Ovary (tissue), 3 donors: ENCODE measurements at regions not wholly inside any gene's neighbourhood (a gene's known extent, or its start where the extent isn't known, plus 50 kb on each side); places are given as distances from the start of the nearest gene placed in this dataset.

ENCODE experiments used
- POLR2A ChIP-seq: fragments of 450-650 bp; IDR thresholded peaks from one replicate; pipeline ENCODE4 v1.6.1; 2017; ENCODE audit warnings: antibody characterized with exemption, mild to moderate bottlenecking, moderate library complexity
- TF ChIP-seq, protein P1 (sequence below), 3 donors: fragments of 450-650 bp in 2 of 3; fragments of 200-600 bp in 1 of 3; IDR thresholded peaks; one replicate each; pipeline versions ENCODE4 v1.5.1 to v1.8.0; 2016 to 2022; ENCODE audit warnings: antibody characterized with exemption in 3 of 3, mild to moderate bottlenecking in 1 of 3
- donor health status: DM: no; HTN: no; CAD: no.

DNA sequence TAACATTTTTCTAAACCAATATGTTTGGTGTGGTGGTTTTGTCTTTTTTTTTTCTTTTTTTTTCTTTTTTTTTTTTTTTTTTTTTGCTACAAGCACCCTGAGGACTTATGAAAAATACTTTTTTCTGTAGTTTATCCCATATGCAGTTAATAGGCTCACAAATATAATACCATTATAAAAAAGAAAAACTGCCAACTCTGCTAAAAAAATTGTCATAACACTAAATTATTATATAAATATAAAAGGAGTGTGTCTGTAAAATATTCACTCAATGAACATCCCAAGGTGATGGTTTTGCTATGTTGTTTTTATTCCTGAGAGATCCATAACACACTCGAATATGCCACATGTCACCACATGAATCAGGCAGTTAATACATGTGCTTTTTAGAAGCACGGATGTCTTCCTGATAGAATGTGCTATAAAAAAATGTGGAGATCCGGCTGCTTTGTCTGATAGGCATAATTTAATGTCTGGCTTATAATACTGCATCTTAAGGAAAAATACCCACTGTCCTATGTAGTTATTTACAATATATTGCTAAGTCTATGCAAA, 110.7 kb upstream of the ZNF507 start:
- TF ChIP-seq, protein P1, sequence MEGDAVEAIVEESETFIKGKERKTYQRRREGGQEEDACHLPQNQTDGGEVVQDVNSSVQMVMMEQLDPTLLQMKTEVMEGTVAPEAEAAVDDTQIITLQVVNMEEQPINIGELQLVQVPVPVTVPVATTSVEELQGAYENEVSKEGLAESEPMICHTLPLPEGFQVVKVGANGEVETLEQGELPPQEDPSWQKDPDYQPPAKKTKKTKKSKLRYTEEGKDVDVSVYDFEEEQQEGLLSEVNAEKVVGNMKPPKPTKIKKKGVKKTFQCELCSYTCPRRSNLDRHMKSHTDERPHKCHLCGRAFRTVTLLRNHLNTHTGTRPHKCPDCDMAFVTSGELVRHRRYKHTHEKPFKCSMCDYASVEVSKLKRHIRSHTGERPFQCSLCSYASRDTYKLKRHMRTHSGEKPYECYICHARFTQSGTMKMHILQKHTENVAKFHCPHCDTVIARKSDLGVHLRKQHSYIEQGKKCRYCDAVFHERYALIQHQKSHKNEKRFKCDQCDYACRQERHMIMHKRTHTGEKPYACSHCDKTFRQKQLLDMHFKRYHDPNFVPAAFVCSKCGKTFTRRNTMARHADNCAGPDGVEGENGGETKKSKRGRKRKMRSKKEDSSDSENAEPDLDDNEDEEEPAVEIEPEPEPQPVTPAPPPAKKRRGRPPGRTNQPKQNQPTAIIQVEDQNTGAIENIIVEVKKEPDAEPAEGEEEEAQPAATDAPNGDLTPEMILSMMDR (IDR thresholded peaks at IDR 0.05) = no peak
- TF ChIP-seq POLR2A = no peak
